Uterus (tissue), 2 donors: ENCODE measurements at regions not wholly inside any gene's neighbourhood (a gene's known extent, or its start where the extent isn't known, plus 50 kb on each side); places are given as distances from the start of the nearest gene placed in this dataset.

Experiments
- CTCF ChIP-seq, 4 experiments: fragments of 200-600 bp in 2 of 4; fragments of 450-650 bp in 2 of 4; sonication (generic) in 2 of 4; IDR thresholded peaks; one replicate each; pipeline ENCODE4 v1.5.1; 2016 to 2019; ENCODE audit warnings: antibody characterized with exemption in 4 of 4, mild to moderate bottlenecking in 2 of 4, moderate library complexity in 1 of 4
- POLR2A ChIP-seq, 2 donors: fragments of 450-650 bp; IDR thresholded peaks; one replicate each; pipeline ENCODE4 v1.6.1; 2016; ENCODE audit warnings: antibody characterized with exemption in 2 of 2, mild to moderate bottlenecking in 1 of 2, moderate library complexity in 1 of 2

GRCh38 chr18:3354506-3354905, 92.6 kb downstream of the MYL12B start:
- TF ChIP-seq CTCF (IDR thresholded peaks at IDR 0.05) (no peak), POLR2A (IDR thresholded peaks at IDR 0.05) (no peak)
